Esophagus muscularis mucosa (tissue), 3 donors: ENCODE measurements at regions not wholly inside any gene's neighbourhood (a gene's known extent, or its start where the extent isn't known, plus 50 kb on each side); places are given as distances from the start of the nearest gene placed in this dataset.

Experiments
- POLR2A ChIP-seq: fragments of 450-650 bp; IDR thresholded peaks from one replicate; pipeline ENCODE4 v1.6.1; 2017; ENCODE audit warnings: antibody characterized with exemption, moderate library complexity, mild to moderate bottlenecking, low read depth
- POLR2AphosphoS5 ChIP-seq, 2 donors: sonication (generic); formaldehyde crosslinking; IDR thresholded peaks; one replicate each; pipeline ENCODE4 v1.6.1; 2017; ENCODE audit warnings: antibody characterized with exemption in 2 of 2
- TF ChIP-seq, protein P1 (sequence below), 3 experiments: fragments of 200-600 bp in 2 of 3; fragments of 450-650 bp in 1 of 3; sonication (generic) in 2 of 3; IDR thresholded peaks; one replicate each; pipeline ENCODE4 v1.5.1; 2017 to 2019; ENCODE audit warnings: antibody characterized with exemption in 3 of 3, mild to moderate bottlenecking in 2 of 3, moderate library complexity in 1 of 3

DNA sequence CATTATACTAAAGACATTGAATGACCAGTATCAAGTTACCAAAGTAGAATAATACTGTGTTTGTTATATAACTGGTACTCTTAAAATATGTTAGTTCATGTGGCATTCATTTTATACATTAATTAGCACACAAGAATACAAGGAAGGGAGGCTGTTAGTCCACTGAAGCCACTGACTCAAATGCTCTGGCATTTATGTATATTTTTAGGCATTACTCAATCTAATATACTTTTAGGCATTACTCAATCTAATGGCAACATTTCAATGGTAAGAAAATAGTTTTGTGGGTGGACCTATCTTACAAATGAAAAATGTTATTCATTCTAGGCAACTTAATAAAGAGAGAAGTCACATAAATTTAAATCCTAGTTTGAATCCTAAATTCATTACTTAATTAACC, 874.4 kb upstream of the USP15 start:
- no peak for TF ChIP-seq POLR2AphosphoS5 (IDR thresholded peaks at IDR 0.05)
- TF ChIP-seq, protein P1, sequence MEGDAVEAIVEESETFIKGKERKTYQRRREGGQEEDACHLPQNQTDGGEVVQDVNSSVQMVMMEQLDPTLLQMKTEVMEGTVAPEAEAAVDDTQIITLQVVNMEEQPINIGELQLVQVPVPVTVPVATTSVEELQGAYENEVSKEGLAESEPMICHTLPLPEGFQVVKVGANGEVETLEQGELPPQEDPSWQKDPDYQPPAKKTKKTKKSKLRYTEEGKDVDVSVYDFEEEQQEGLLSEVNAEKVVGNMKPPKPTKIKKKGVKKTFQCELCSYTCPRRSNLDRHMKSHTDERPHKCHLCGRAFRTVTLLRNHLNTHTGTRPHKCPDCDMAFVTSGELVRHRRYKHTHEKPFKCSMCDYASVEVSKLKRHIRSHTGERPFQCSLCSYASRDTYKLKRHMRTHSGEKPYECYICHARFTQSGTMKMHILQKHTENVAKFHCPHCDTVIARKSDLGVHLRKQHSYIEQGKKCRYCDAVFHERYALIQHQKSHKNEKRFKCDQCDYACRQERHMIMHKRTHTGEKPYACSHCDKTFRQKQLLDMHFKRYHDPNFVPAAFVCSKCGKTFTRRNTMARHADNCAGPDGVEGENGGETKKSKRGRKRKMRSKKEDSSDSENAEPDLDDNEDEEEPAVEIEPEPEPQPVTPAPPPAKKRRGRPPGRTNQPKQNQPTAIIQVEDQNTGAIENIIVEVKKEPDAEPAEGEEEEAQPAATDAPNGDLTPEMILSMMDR (IDR thresholded peaks at IDR 0.05): no peak
- TF ChIP-seq POLR2A: no peak
